HepG2 (cell line): ENCODE measurements at regions not wholly inside any gene's neighbourhood (a gene's known extent, or its start where the extent isn't known, plus 50 kb on each side); places are given as distances from the start of the nearest gene placed in this dataset.

Experiments
- ATAC-seq: fragments of 200-7000 bp; cut with Tn5 transposase; 3 replicates; pipeline ENCODE4 v1.9.1; 2020; ENCODE audit warnings: mild to moderate bottlenecking, moderate library complexity
- BruUV-seq: library from RNA; stranded (reverse); fragments of 400-500 nt; replicated peaks from 2 replicates; lab custom pipeline; 2021; lab: Mats Ljungman, UMichigan
- CTCF ChIA-PET: fragments of 300-600 bp; formaldehyde crosslinking; extraction: SDS; loops from one replicate; lab custom pipeline; 2021; ENCODE audit warnings: low total read pairs, inconsistent platforms, low intra/inter-chr PET ratio; lab: Yijun Ruan, JAX
- POLR2A ChIA-PET: fragments of 350-600 bp; sonication (Branson Sonifier 250); formaldehyde crosslinking; loops from one replicate; lab custom pipeline; 2020; ENCODE audit warnings: antibody characterized with exemption, inconsistent platforms; lab: Yijun Ruan, JAX
- DNase-seq: peaks from one replicate; pipeline ENCODE4 v3.0.0-alpha.2; 2015; ENCODE audit warnings: low spot score
- FAIRE-seq: peaks from 3 replicates; lab custom pipeline; 2011; peaks lifted over from hg19 to GRCh38; lab: Jason Lieb, UNC
- H2AFZ ChIP-seq: one replicate; pipeline ENCODE4 v1.6.1; 2011; ENCODE audit warnings: low read length, inconsistent platforms
- H3K27ac ChIP-seq: fragments of 300-600 bp; 3 replicates; pipeline ENCODE4 v1.8.0; 2011; ENCODE audit warnings: mixed run types, mild to moderate bottlenecking, mixed read lengths, low read length, inconsistent platforms; ENCODE audit not compliant: insufficient read depth; ENCODE audit errors: extremely low read length
- H3K27me3 ChIP-seq, 2 experiments: fragments of 200-600 bp in 1 of 2; 2 replicates in 1 of 2; 3 replicates in 1 of 2; pipeline versions ENCODE4 v1.6.0 to v1.8.0; 2011; ENCODE audit warnings: low read length in 2 of 2, mild to moderate bottlenecking in 2 of 2, moderate library complexity in 2 of 2, inconsistent platforms in 1 of 2; ENCODE audit not compliant: insufficient read depth in 2 of 2, control insufficient read depth in 1 of 2
- H3K36me3 ChIP-seq, 2 experiments: fragments of 200-600 bp in 1 of 2; replicated peaks in 1 of 2; 2 replicates in 1 of 2; 3 replicates in 1 of 2; pipeline versions ENCODE4 v1.5.1 to v1.8.0; 2011; ENCODE audit warnings: low read length in 2 of 2, inconsistent platforms in 1 of 2; ENCODE audit not compliant: insufficient read depth in 2 of 2, control insufficient read depth in 1 of 2
- H3K4me1 ChIP-seq: 2 replicates; pipeline ENCODE4 v1.5.1; 2012; ENCODE audit warnings: low read length, inconsistent platforms; ENCODE audit not compliant: insufficient read depth
- H3K4me2 ChIP-seq: 2 replicates; pipeline ENCODE4 v1.6.0; 2011; ENCODE audit warnings: low read depth, low read length, inconsistent platforms
- H3K4me3 ChIP-seq, 3 experiments: fragments of 200-600 bp in 1 of 3; sonication (generic), shearing (Covaris generic) in 1 of 3; replicated peaks in 1 of 3; 2 replicates each; pipeline ENCODE4 v1.5.1; 2011 to 2016; ENCODE audit warnings: low read length in 3 of 3, inconsistent platforms in 2 of 3, low read depth in 2 of 3, mild to moderate bottlenecking in 2 of 3, control low read depth in 1 of 3, mixed read lengths in 1 of 3; ENCODE audit not compliant: insufficient read depth in 1 of 3
- H3K79me2 ChIP-seq: one replicate; pipeline ENCODE4 v1.6.1; 2011; ENCODE audit warnings: low read length, inconsistent platforms; ENCODE audit not compliant: insufficient read depth
- H3K9ac ChIP-seq: 2 replicates; pipeline ENCODE4 v1.6.0; 2011; ENCODE audit warnings: mild to moderate bottlenecking, low read depth, low read length, inconsistent platforms; ENCODE audit not compliant: insufficient read depth
- H3K9me3 ChIP-seq: 2 replicates; pipeline ENCODE4 v1.5.1; 2012; ENCODE audit warnings: mild to moderate bottlenecking, low read length
- H4K20me1 ChIP-seq: 2 replicates; pipeline ENCODE4 v1.6.0; 2011; ENCODE audit warnings: inconsistent platforms, mild to moderate bottlenecking, low read length, moderate library complexity; ENCODE audit not compliant: insufficient read depth
- ASH2L ChIP-seq: fragments of 300-600, 200-600 bp; sonication (generic); IDR thresholded peaks from 2 replicates; pipeline ENCODE4 v1.7.0; 2017; ENCODE audit warnings: low read depth, mild to moderate bottlenecking, moderate library complexity, mixed read lengths, low read length; ENCODE audit not compliant: insufficient read length
- GFI1 ChIP-seq: sonication (generic); formaldehyde crosslinking; IDR thresholded peaks from 2 replicates; pipeline ENCODE4 v1.5.0; 2020; ENCODE audit warnings: missing genetic modification reagents, mild to moderate bottlenecking, borderline replicate concordance
- MLLT10 ChIP-seq: sonication (generic); formaldehyde crosslinking; IDR thresholded peaks from 2 replicates; pipeline ENCODE4 v1.4.0; 2020; ENCODE audit warnings: missing genetic modification reagents
- NCOA2 ChIP-seq: sonication (generic); formaldehyde crosslinking; IDR thresholded peaks from 2 replicates; pipeline ENCODE4 v1.8.0; 2022; ENCODE audit warnings: inconsistent platforms
- PAX8 ChIP-seq: sonication (generic); formaldehyde crosslinking; IDR thresholded peaks from 2 replicates; pipeline ENCODE4 v1.8.0; 2022; ENCODE audit warnings: mild to moderate bottlenecking, missing genetic modification reagents, borderline replicate concordance
- PRMT3 ChIP-seq: sonication (generic); formaldehyde crosslinking; IDR thresholded peaks from 2 replicates; pipeline ENCODE4 v1.8.1; 2022; ENCODE audit warnings: low read depth, mild to moderate bottlenecking, moderate library complexity, missing genetic modification reagents, borderline replicate concordance
- RNF2 ChIP-seq: fragments of 450-650 bp; conservative IDR thresholded peaks from 2 replicates; pipeline ENCODE4 v1.6.1; 2016; ENCODE audit warnings: low read depth
- SP1 ChIP-seq, 2 experiments: fragments of 450-650 bp in 1 of 2; sonication (generic) in 1 of 2; formaldehyde crosslinking in 1 of 2; IDR thresholded peaks; 2 replicates each; pipeline versions ENCODE4 v1.4.0 to v1.6.1; 2016 to 2020; ENCODE audit warnings: missing genetic modification reagents in 1 of 2
- ZKSCAN8 ChIP-seq: IDR thresholded peaks from 2 replicates; pipeline ENCODE4 v1.6.1; 2016; ENCODE audit warnings: borderline replicate concordance, missing genetic modification reagents, missing compliant biosample characterization
- ZNF788 ChIP-seq: sonication (generic); formaldehyde crosslinking; IDR thresholded peaks from 2 replicates; pipeline ENCODE4 v1.5.0; 2020; ENCODE audit warnings: mild to moderate bottlenecking, missing genetic modification reagents, borderline replicate concordance
- WGBS: methylation state at CpG from one replicate; pipeline ENCODE4 v1.1.6; 2017; ENCODE audit warnings: low lambda C conversion rate; 5-methylcytosine and 5-hydroxymethylcytosine counted together
- in situ Hi-C: cut with HindIII; loops from 2 replicates; pipeline ENCODE4 v1.10.0; 2017; ENCODE audit warnings: low pct_unique_long_range_greater_than_20kb; ENCODE audit not compliant: extremely low pct_ligation_motif_present
- intact Hi-C: fragments of 100-400 bp; cut with micrococcal nuclease; formaldehyde crosslinking; loops from one replicate; pipeline ENCODE4 v1.10.0; 2022; ENCODE audit not compliant: unreplicated experiment
- TF ChIP-seq, protein P1 (sequence below): sonication (generic); formaldehyde crosslinking; IDR thresholded peaks from 2 replicates; pipeline ENCODE4 v1.4.0; 2020; ENCODE audit warnings: low read depth, mild to moderate bottlenecking, missing genetic modification reagents
- TF ChIP-seq, protein P2 (sequence below): IDR thresholded peaks from 2 replicates; pipeline ENCODE4 v1.6.1; 2012; ENCODE audit warnings: inconsistent platforms
- TF ChIP-seq, protein P3 (sequence below): sonication (generic); formaldehyde crosslinking; IDR thresholded peaks from 2 replicates; pipeline ENCODE4 v1.8.1; 2023; ENCODE audit warnings: mild to moderate bottlenecking, missing genetic modification reagents
- TF ChIP-seq, protein P4 (sequence below): sonication (generic); formaldehyde crosslinking; IDR thresholded peaks from 2 replicates; pipeline ENCODE4 v1.4.0; 2020; ENCODE audit warnings: missing genetic modification reagents

DNA sequence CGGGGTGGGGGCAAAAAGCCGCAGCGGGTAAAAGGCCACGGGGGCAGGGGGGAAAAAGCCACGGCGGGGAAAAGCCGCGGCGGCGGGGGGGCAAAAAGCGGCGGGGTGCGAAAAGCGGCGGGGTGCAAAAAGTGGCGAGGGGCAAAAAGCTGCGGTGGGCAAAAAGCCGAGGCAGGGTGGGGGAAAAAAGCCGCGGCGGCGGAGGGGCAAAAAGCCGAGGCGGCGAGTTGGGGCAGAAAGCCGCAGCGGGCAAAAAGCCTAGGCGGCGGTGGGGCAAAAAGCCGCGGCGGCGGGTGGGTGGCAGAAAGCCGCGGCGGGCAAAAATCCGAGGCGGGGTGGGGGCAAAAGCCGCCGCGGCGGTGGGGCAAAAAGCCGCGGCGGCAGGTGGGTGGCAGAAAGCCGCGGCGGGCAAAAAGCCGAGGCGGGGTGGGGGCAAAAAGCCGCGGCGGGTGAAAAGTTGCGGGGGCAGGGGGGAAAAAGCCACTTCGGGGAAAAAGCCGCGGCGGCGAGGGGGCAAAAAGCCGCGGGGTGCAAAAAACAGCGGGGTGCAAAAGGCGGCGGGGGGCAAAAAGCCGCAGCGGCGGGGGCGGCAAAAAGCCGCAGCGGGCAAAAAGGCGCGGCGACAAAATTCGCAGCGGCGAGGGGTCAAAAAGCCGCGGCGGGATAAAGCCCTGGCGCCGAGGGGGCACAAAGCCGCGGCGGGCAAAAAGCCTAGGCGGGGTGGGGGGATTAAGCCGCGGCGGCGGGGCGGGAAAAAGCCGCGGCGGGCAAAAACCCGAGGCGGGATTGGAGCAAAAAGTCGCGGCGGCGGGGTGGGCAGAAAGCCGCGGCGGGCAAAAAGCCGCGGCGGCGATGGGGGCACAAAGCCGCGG is 3901.2 kb downstream of the SRGAP2C start:
- WGBS = 91% methylated on average over 108 of the region's 108 CpGs
- ATAC-seq = no peak

DNA sequence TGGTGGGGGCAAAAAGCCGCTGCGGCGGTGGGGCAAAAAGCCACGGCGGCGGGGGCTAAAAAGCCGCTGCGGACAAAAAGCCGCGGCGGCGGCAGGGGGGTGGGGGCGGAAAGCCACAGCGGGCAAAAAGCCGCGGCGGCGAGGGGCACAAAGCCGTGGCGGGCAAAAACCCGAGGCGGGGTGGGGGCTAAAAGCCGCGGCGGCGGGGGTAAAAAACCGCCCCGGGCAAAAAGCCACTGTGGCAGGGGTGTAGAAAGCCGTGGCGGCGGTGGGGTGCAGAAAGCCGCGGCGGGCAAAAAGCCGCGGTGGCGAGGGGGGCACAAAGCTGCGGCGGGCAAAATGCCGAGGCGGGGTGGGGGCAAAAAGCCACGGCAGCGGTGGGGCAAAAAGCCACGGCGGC is 3901.8 kb downstream of the SRGAP2C start:
- DNase-seq (no peak), FAIRE-seq (no peak), ATAC-seq (no peak)
- no peak overlapping the region for H3K27ac ChIP-seq
- intact Hi-C loops (no loop called here), in situ Hi-C loops (no loop called here)
- CTCF ChIA-PET = no interaction called here
- H3K79me2 ChIP-seq = no peaks in the 10 kb centered on the region
- H3K4me1 ChIP-seq = no peaks in the 10 kb centered on the region
- POLR2A ChIA-PET = no interaction called here
- no TSS peak for BruUV-seq
- H3K9me3 ChIP-seq = peaks cover 40% of the 10 kb centered on the region
- H4K20me1 ChIP-seq = no peaks in the 10 kb centered on the region
- H3K27me3 ChIP-seq = no peaks in the 10 kb centered on the region
- WGBS = 90% methylated on average over 45 of the region's 45 CpGs
- H3K9ac ChIP-seq = no peak overlapping the region
- H2AFZ ChIP-seq = no peak overlapping the region
- no peak overlapping the region for H3K4me2 ChIP-seq
- no peak overlapping the region for H3K4me3 ChIP-seq
- no peaks in the 10 kb centered on the region for H3K36me3 ChIP-seq
- no peak for TF ChIP-seq ZKSCAN8
- no peak for TF ChIP-seq MLLT10 (CRISPR knock-in tag)
- TF ChIP-seq, protein P1, sequence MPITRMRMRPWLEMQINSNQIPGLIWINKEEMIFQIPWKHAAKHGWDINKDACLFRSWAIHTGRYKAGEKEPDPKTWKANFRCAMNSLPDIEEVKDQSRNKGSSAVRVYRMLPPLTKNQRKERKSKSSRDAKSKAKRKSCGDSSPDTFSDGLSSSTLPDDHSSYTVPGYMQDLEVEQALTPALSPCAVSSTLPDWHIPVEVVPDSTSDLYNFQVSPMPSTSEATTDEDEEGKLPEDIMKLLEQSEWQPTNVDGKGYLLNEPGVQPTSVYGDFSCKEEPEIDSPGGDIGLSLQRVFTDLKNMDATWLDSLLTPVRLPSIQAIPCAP (CRISPR knock-in tag) = no peak
- no peak for TF ChIP-seq NCOA2
- no peak for TF ChIP-seq GFI1 (CRISPR knock-in tag)
- TF ChIP-seq PRMT3 (CRISPR knock-in tag) = no peak
- TF ChIP-seq PAX8 (CRISPR knock-in tag) = no peak
- TF ChIP-seq, protein P2, sequence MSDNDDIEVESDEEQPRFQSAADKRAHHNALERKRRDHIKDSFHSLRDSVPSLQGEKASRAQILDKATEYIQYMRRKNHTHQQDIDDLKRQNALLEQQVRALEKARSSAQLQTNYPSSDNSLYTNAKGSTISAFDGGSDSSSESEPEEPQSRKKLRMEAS = no peak
- TF ChIP-seq SP1 (IDR thresholded peaks at IDR 0.05) = no peak
- TF ChIP-seq SP1 (CRISPR knock-in tag; IDR thresholded peaks at IDR 0.05) = no peak
- no peak for TF ChIP-seq ASH2L
- TF ChIP-seq, protein P3, sequence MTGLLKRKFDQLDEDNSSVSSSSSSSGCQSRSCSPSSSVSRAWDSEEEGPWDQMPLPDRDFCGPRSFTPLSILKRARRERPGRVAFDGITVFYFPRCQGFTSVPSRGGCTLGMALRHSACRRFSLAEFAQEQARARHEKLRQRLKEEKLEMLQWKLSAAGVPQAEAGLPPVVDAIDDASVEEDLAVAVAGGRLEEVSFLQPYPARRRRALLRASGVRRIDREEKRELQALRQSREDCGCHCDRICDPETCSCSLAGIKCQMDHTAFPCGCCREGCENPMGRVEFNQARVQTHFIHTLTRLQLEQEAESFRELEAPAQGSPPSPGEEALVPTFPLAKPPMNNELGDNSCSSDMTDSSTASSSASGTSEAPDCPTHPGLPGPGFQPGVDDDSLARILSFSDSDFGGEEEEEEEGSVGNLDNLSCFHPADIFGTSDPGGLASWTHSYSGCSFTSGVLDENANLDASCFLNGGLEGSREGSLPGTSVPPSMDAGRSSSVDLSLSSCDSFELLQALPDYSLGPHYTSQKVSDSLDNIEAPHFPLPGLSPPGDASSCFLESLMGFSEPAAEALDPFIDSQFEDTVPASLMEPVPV (CRISPR knock-in tag) = no peak
- TF ChIP-seq, protein P4, sequence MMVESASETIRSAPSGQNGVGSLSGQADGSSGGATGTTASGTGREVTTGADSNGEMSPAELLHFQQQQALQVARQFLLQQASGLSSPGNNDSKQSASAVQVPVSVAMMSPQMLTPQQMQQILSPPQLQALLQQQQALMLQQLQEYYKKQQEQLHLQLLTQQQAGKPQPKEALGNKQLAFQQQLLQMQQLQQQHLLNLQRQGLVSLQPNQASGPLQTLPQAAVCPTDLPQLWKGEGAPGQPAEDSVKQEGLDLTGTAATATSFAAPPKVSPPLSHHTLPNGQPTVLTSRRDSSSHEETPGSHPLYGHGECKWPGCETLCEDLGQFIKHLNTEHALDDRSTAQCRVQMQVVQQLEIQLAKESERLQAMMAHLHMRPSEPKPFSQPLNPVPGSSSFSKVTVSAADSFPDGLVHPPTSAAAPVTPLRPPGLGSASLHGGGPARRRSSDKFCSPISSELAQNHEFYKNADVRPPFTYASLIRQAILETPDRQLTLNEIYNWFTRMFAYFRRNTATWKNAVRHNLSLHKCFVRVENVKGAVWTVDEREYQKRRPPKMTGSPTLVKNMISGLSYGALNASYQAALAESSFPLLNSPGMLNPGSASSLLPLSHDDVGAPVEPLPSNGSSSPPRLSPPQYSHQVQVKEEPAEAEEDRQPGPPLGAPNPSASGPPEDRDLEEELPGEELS (CRISPR knock-in tag) = no peak

More for the DNA sequence above, 3901.2 kb downstream of the SRGAP2C start:
- peaks cover 46% of the 10 kb centered on the region for H3K9me3 ChIP-seq
- no peak overlapping the region for H2AFZ ChIP-seq
- no peaks in the 10 kb centered on the region for H4K20me1 ChIP-seq
- H3K36me3 ChIP-seq = no peaks in the 10 kb centered on the region
- H3K4me2 ChIP-seq = no peak overlapping the region
- BruUV-seq = no TSS peak
- no peak for FAIRE-seq
- intact Hi-C loops = no loop called here
- no peak for TF ChIP-seq ZNF788 (CRISPR knock-in tag)
- TF ChIP-seq RNF2 = no peak
- POLR2A ChIA-PET = no interaction called here
- H3K27ac ChIP-seq = no peak overlapping the region
- H3K4me1 ChIP-seq = no peaks in the 10 kb centered on the region
- no peak for DNase-seq
- H3K27me3 ChIP-seq = no peaks in the 10 kb centered on the region
- CTCF ChIA-PET = no interaction called here
- in situ Hi-C loops = no loop called here
- no peaks in the 10 kb centered on the region for H3K79me2 ChIP-seq
- no peak overlapping the region for H3K9ac ChIP-seq
- H3K4me3 ChIP-seq = no peak overlapping the region
